ENCODE measurements at regions not wholly inside any gene's neighbourhood (a gene's known extent, or its start where the extent isn't known, plus 50 kb on each side); places are given as distances from the start of the nearest gene placed in this dataset.

GRCh38 chr17:74082886-74083285 is 120.6 kb upstream of the RPL38 start:
- peaks cover 11% of the 10 kb centered on the region for H3K9me3 ChIP-seq (ENCODE audit: control insufficient read depth, low read length)

GRCh38 chr17:74083321-74083720 is 120.2 kb upstream of the RPL38 start:
- Histone ChIP-seq H3K27me3 (replicated peaks; ENCODE audit: control insufficient read depth, insufficient read depth, low read length) (peaks cover 27% of the 10 kb centered on the region), H3K4me1 (ENCODE audit: control insufficient read depth, insufficient read depth, low read length) (no peaks in the 10 kb centered on the region), H3K36me3 (ENCODE audit: control insufficient read depth, insufficient read depth, low read length, severe bottlenecking) (no peaks in the 10 kb centered on the region), H3K9me3 (ENCODE audit: control insufficient read depth, low read length) (peaks cover 11% of the 10 kb centered on the region), H3K9ac (ENCODE audit: low read length) (no peak overlapping the region), H3K4me3 (ENCODE audit: low read length) (no peak overlapping the region)
- no peak for DNase-seq (ENCODE audit: low read depth)

More at GRCh38 chr17:74082886-74083285, 120.6 kb upstream of the RPL38 start:
- H3K9ac ChIP-seq (ENCODE audit: low read length), result no peak overlapping the region
- H3K4me3 ChIP-seq (ENCODE audit: low read length), result no peak overlapping the region
- DNase-seq (ENCODE audit: low read depth), result no peak
- peaks cover 23% of the 10 kb centered on the region for H3K27me3 ChIP-seq (replicated peaks; ENCODE audit: control insufficient read depth, insufficient read depth, low read length)
- no peaks in the 10 kb centered on the region for H3K4me1 ChIP-seq (ENCODE audit: control insufficient read depth, insufficient read depth, low read length)
- H3K36me3 ChIP-seq (ENCODE audit: control insufficient read depth, insufficient read depth, low read length, severe bottlenecking), result no peaks in the 10 kb centered on the region

GRCh38 chr17:74085434-74085833 is 118.0 kb upstream of the RPL38 start:
- H3K9ac ChIP-seq (ENCODE audit: low read length), result no peak overlapping the region
- H3K36me3 ChIP-seq (ENCODE audit: control insufficient read depth, insufficient read depth, low read length, severe bottlenecking), result no peaks in the 10 kb centered on the region
- DNase-seq (ENCODE audit: low read depth), result no peak
- H3K4me1 ChIP-seq (ENCODE audit: control insufficient read depth, insufficient read depth, low read length), result no peaks in the 10 kb centered on the region
- peaks cover 33% of the 10 kb centered on the region for H3K27me3 ChIP-seq (replicated peaks; ENCODE audit: control insufficient read depth, insufficient read depth, low read length)
- H3K9me3 ChIP-seq (ENCODE audit: control insufficient read depth, low read length), result peaks cover 11% of the 10 kb centered on the region
- no peak overlapping the region for H3K4me3 ChIP-seq (ENCODE audit: low read length)

- DNase-seq (ENCODE audit: low read depth), result no peak
- Histone ChIP-seq H3K27me3 (replicated peaks; ENCODE audit: control insufficient read depth, insufficient read depth, low read length) (peaks cover 30% of the 10 kb centered on the region), H3K4me1 (ENCODE audit: control insufficient read depth, insufficient read depth, low read length) (no peaks in the 10 kb centered on the region), H3K9ac (ENCODE audit: low read length) (no peak overlapping the region), H3K9me3 (ENCODE audit: control insufficient read depth, low read length) (peaks cover 22% of the 10 kb centered on the region), H3K36me3 (ENCODE audit: control insufficient read depth, insufficient read depth, low read length, severe bottlenecking) (no peaks in the 10 kb centered on the region), H3K4me3 (ENCODE audit: low read length) (no peak overlapping the region)
These were observed 116.4 kb upstream of the RPL38 start for GRCh38 chr17:74087002-74087585.

GRCh38 chr17:74088285-74088933 is 115.1 kb upstream of the RPL38 start:
- H3K4me1 ChIP-seq (ENCODE audit: control insufficient read depth, insufficient read depth, low read length), result no peaks in the 10 kb centered on the region
- DNase-seq (ENCODE audit: low read depth), result no peak
- no peak overlapping the region for H3K4me3 ChIP-seq (ENCODE audit: low read length)
- H3K36me3 ChIP-seq (ENCODE audit: control insufficient read depth, insufficient read depth, low read length, severe bottlenecking), result no peaks in the 10 kb centered on the region
- H3K9me3 ChIP-seq (ENCODE audit: control insufficient read depth, low read length), result peaks cover 28% of the 10 kb centered on the region
- H3K9ac ChIP-seq (ENCODE audit: low read length), result no peak overlapping the region
- peaks cover 29% of the 10 kb centered on the region for H3K27me3 ChIP-seq (replicated peaks; ENCODE audit: control insufficient read depth, insufficient read depth, low read length)

GRCh38 chr17:74088934-74089329 is 114.5 kb upstream of the RPL38 start:
- no peaks in the 10 kb centered on the region for H3K4me1 ChIP-seq (ENCODE audit: control insufficient read depth, insufficient read depth, low read length)
- no peak overlapping the region for H3K4me3 ChIP-seq (ENCODE audit: low read length)
- H3K9me3 ChIP-seq (ENCODE audit: control insufficient read depth, low read length), result peaks cover 33% of the 10 kb centered on the region
- H3K36me3 ChIP-seq (ENCODE audit: control insufficient read depth, insufficient read depth, low read length, severe bottlenecking), result no peaks in the 10 kb centered on the region
- no peak overlapping the region for H3K9ac ChIP-seq (ENCODE audit: low read length)
- no peak for DNase-seq (ENCODE audit: low read depth)
- peaks cover 28% of the 10 kb centered on the region for H3K27me3 ChIP-seq (replicated peaks; ENCODE audit: control insufficient read depth, insufficient read depth, low read length)

- no peak for DNase-seq (ENCODE audit: low read depth)
- Histone ChIP-seq H3K4me1 (ENCODE audit: control insufficient read depth, insufficient read depth, low read length) (no peaks in the 10 kb centered on the region), H3K4me3 (ENCODE audit: low read length) (no peak overlapping the region), H3K36me3 (ENCODE audit: control insufficient read depth, insufficient read depth, low read length, severe bottlenecking) (no peaks in the 10 kb centered on the region), H3K27me3 (replicated peaks; ENCODE audit: control insufficient read depth, insufficient read depth, low read length) (peaks cover 28% of the 10 kb centered on the region), H3K9me3 (ENCODE audit: control insufficient read depth, low read length) (peaks cover 34% of the 10 kb centered on the region), H3K9ac (ENCODE audit: low read length) (no peak overlapping the region)
These were observed 114.1 kb upstream of the RPL38 start for GRCh38 chr17:74089380-74089779.

GRCh38 chr17:74089869-74090464 is 113.5 kb upstream of the RPL38 start:
- no peak for DNase-seq (ENCODE audit: low read depth)
- H3K4me3 ChIP-seq (ENCODE audit: low read length), result no peak overlapping the region
- no peak overlapping the region for H3K9ac ChIP-seq (ENCODE audit: low read length)
- H3K9me3 ChIP-seq (ENCODE audit: control insufficient read depth, low read length), result peaks cover 34% of the 10 kb centered on the region
- H3K27me3 ChIP-seq (replicated peaks; ENCODE audit: control insufficient read depth, insufficient read depth, low read length), result peaks cover 28% of the 10 kb centered on the region
- no peaks in the 10 kb centered on the region for H3K36me3 ChIP-seq (ENCODE audit: control insufficient read depth, insufficient read depth, low read length, severe bottlenecking)
- H3K4me1 ChIP-seq (ENCODE audit: control insufficient read depth, insufficient read depth, low read length), result no peaks in the 10 kb centered on the region

GRCh38 chr17:74094651-74095050 is 108.8 kb upstream of the RPL38 start:
- no peak for DNase-seq (ENCODE audit: low read depth)
- no peak overlapping the region for H3K9ac ChIP-seq (ENCODE audit: low read length)
- no peaks in the 10 kb centered on the region for H3K36me3 ChIP-seq (ENCODE audit: control insufficient read depth, insufficient read depth, low read length, severe bottlenecking)
- H3K4me1 ChIP-seq (ENCODE audit: control insufficient read depth, insufficient read depth, low read length), result no peaks in the 10 kb centered on the region
- H3K4me3 ChIP-seq (ENCODE audit: low read length), result no peak overlapping the region
- H3K9me3 ChIP-seq (ENCODE audit: control insufficient read depth, low read length), result peaks cover 23% of the 10 kb centered on the region
- H3K27me3 ChIP-seq (replicated peaks; ENCODE audit: control insufficient read depth, insufficient read depth, low read length), result peaks cover 34% of the 10 kb centered on the region

GRCh38 chr17:74096456-74096855 is 107.0 kb upstream of the RPL38 start:
- Histone ChIP-seq H3K4me3 (ENCODE audit: low read length) (no peak overlapping the region), H3K27me3 (replicated peaks; ENCODE audit: control insufficient read depth, insufficient read depth, low read length) (peaks cover 51% of the 10 kb centered on the region), H3K9ac (ENCODE audit: low read length) (no peak overlapping the region), H3K9me3 (ENCODE audit: control insufficient read depth, low read length) (peaks cover 16% of the 10 kb centered on the region), H3K36me3 (ENCODE audit: control insufficient read depth, insufficient read depth, low read length, severe bottlenecking) (no peaks in the 10 kb centered on the region), H3K4me1 (ENCODE audit: control insufficient read depth, insufficient read depth, low read length) (no peaks in the 10 kb centered on the region)
- no peak for DNase-seq (ENCODE audit: low read depth)

- Histone ChIP-seq H3K9ac (ENCODE audit: low read length) (no peak overlapping the region), H3K4me3 (ENCODE audit: low read length) (no peak overlapping the region), H3K9me3 (ENCODE audit: control insufficient read depth, low read length) (peaks cover 13% of the 10 kb centered on the region), H3K27me3 (replicated peaks; ENCODE audit: control insufficient read depth, insufficient read depth, low read length) (peaks cover 60% of the 10 kb centered on the region), H3K4me1 (ENCODE audit: control insufficient read depth, insufficient read depth, low read length) (no peaks in the 10 kb centered on the region), H3K36me3 (ENCODE audit: control insufficient read depth, insufficient read depth, low read length, severe bottlenecking) (no peaks in the 10 kb centered on the region)
- DNase-seq (ENCODE audit: low read depth), result no peak
These were observed 105.9 kb upstream of the RPL38 start for GRCh38 chr17:74097450-74098135.

All from adipocyte (in vitro differentiated cells).